ENCODE measurements at regions not wholly inside any gene's neighbourhood (a gene's known extent, or its start where the extent isn't known, plus 50 kb on each side); places are given as distances from the start of the nearest gene placed in this dataset.

DNA sequence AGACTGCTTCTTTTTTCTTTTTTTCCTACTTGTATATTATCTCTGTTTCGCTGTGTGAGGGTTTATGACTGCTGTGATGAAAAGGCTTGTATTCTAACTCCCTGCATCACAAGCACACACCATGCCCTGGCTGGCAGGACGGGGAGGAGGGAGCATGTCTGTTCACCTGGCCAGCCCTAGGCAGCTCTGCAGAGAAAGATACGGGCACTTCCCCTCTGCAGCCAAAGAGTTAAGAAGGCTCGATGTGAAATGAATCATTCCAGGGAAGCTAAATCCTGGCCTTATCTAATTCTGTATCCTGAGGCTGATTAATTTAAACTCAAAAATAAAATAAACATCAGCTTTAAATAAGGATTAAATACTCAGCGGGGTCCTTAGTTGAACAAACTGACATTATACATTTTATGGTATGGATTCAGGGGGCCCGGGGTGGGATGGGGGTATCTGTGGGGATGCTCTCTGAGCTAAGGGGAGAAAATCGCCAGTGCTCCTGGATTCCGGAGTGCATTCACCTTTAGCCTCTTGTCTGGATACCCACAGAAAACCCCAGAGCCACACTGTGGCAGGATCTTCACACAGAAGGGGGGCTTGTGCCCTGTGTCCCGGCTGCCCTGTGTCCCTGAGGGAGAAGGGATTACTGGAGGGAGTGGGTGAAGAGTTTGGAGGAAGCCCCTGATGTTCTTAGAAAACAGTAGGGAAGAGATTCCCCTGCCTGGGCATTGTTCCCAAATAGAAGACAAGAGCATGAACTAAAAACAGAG, 321.5 kb downstream of the NPHP4 start:
- TF ChIP-seq, protein P1, sequence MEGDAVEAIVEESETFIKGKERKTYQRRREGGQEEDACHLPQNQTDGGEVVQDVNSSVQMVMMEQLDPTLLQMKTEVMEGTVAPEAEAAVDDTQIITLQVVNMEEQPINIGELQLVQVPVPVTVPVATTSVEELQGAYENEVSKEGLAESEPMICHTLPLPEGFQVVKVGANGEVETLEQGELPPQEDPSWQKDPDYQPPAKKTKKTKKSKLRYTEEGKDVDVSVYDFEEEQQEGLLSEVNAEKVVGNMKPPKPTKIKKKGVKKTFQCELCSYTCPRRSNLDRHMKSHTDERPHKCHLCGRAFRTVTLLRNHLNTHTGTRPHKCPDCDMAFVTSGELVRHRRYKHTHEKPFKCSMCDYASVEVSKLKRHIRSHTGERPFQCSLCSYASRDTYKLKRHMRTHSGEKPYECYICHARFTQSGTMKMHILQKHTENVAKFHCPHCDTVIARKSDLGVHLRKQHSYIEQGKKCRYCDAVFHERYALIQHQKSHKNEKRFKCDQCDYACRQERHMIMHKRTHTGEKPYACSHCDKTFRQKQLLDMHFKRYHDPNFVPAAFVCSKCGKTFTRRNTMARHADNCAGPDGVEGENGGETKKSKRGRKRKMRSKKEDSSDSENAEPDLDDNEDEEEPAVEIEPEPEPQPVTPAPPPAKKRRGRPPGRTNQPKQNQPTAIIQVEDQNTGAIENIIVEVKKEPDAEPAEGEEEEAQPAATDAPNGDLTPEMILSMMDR (IDR thresholded peaks at IDR 0.05; ENCODE audit: control insufficient read depth, extremely low read depth, insufficient read depth): no peak
- no peak overlapping the region for H3K4me3 ChIP-seq (ENCODE audit: low read depth, low read length)
- DNase-seq (ENCODE audit: low read depth): no peak

GRCh38 chr1:5667513-5668325, 324.5 kb downstream of the NPHP4 start:
- no peak overlapping the region for H3K4me3 ChIP-seq (ENCODE audit: low read depth, low read length)
- no peak for DNase-seq (ENCODE audit: low read depth)
- TF ChIP-seq, protein P1 (IDR thresholded peaks at IDR 0.05; ENCODE audit: control insufficient read depth, extremely low read depth, insufficient read depth): no peak

- TF ChIP-seq, protein P1 (IDR thresholded peaks at IDR 0.05; ENCODE audit: control insufficient read depth, extremely low read depth, insufficient read depth): no peak
- no peak overlapping the region for H3K4me3 ChIP-seq (ENCODE audit: low read depth, low read length)
- no peak for DNase-seq (ENCODE audit: low read depth)
These were observed 327.0 kb downstream of the NPHP4 start for GRCh38 chr1:5664906-5665875.

- DNase-seq (ENCODE audit: low read depth): no peak
- TF ChIP-seq, protein P1 (IDR thresholded peaks at IDR 0.05; ENCODE audit: control insufficient read depth, extremely low read depth, insufficient read depth): no peak
- no peak overlapping the region for H3K4me3 ChIP-seq (ENCODE audit: low read depth, low read length)
These were observed 328.0 kb downstream of the NPHP4 start for GRCh38 chr1:5664081-5664768.

GRCh38 chr1:5662744-5663126, 329.5 kb downstream of the NPHP4 start:
- no peak overlapping the region for H3K4me3 ChIP-seq (ENCODE audit: low read depth, low read length)
- TF ChIP-seq, protein P1 (IDR thresholded peaks at IDR 0.05; ENCODE audit: control insufficient read depth, extremely low read depth, insufficient read depth): no peak

More at GRCh38 chr1:5662744-5663126, 329.5 kb downstream of the NPHP4 start:
- DNase-seq (ENCODE audit: low read depth): no peak
